H9 (cell line): ENCODE measurements at regions not wholly inside any gene's neighbourhood (a gene's known extent, or its start where the extent isn't known, plus 50 kb on each side); places are given as distances from the start of the nearest gene placed in this dataset.
A peak's percentile ranks its signal among the peaks of the same experiment; 100 is the strongest.

ENCODE experiments used
- DNase-seq: peaks from one replicate; pipeline ENCODE4 v3.0.0-alpha.2; 2017
- H2AFZ ChIP-seq: one replicate; pipeline ENCODE4 v1.6.1; 2013; ENCODE audit warnings: mild to moderate bottlenecking, low read length, control low read depth, moderate library complexity
- H2AK5ac ChIP-seq: 2 replicates; pipeline ENCODE4 v1.6.1; 2013; ENCODE audit warnings: low read length, control low read depth, mixed read lengths; ENCODE audit not compliant: insufficient read length
- H2BK120ac ChIP-seq: one replicate; pipeline ENCODE4 v1.6.1; 2013; ENCODE audit warnings: low read depth, mild to moderate bottlenecking, low read length, control low read depth, inconsistent platforms; ENCODE audit not compliant: poor library complexity, severe bottlenecking
- H2BK12ac ChIP-seq: 2 replicates; pipeline ENCODE4 v1.6.1; 2013; ENCODE audit warnings: low read length, control low read depth, mixed read lengths, low read depth; ENCODE audit not compliant: insufficient read length
- H2BK15ac ChIP-seq: 2 replicates; pipeline ENCODE4 v1.6.1; 2013; ENCODE audit warnings: low read depth, low read length, control low read depth
- H2BK20ac ChIP-seq: one replicate; pipeline ENCODE4 v1.6.1; 2013; ENCODE audit warnings: low read depth, mild to moderate bottlenecking, low read length, control low read depth, inconsistent platforms; ENCODE audit not compliant: poor library complexity, severe bottlenecking
- H2BK5ac ChIP-seq: 2 replicates; pipeline ENCODE4 v1.6.1; 2013; ENCODE audit warnings: low read length, control low read depth, mixed read lengths; ENCODE audit not compliant: insufficient read length
- H3K14ac ChIP-seq: 2 replicates; pipeline ENCODE4 v1.6.1; 2013; ENCODE audit warnings: low read length, control low read depth; ENCODE audit not compliant: insufficient read depth
- H3K18ac ChIP-seq: 2 replicates; pipeline ENCODE4 v1.6.1; 2013; ENCODE audit warnings: low read depth, mild to moderate bottlenecking, mixed read lengths, low read length, control low read depth; ENCODE audit not compliant: insufficient read length
- H3K23ac ChIP-seq: 2 replicates; pipeline ENCODE4 v1.6.1; 2013; ENCODE audit warnings: low read length, control low read depth, mixed read lengths, low read depth; ENCODE audit not compliant: insufficient read length
- H3K23me2 ChIP-seq: 2 replicates; pipeline ENCODE4 v1.6.1; 2013; ENCODE audit warnings: low read depth, mild to moderate bottlenecking, mixed read lengths, low read length, control low read depth; ENCODE audit not compliant: insufficient read length, poor library complexity, severe bottlenecking
- H3K27ac ChIP-seq: 2 replicates; pipeline ENCODE4 v1.5.1; 2013; ENCODE audit warnings: low read length, control low read depth, mixed read lengths, low read depth; ENCODE audit not compliant: insufficient read length
- H3K27me3 ChIP-seq: 2 replicates; pipeline ENCODE4 v1.6.1; 2013; ENCODE audit warnings: low read length, control low read depth, inconsistent platforms; ENCODE audit not compliant: insufficient read depth
- H3K4ac ChIP-seq: 2 replicates; pipeline ENCODE4 v1.6.1; 2013; ENCODE audit warnings: low read depth, mild to moderate bottlenecking, control low read depth, inconsistent platforms, low read length, moderate library complexity
- H3K4me1 ChIP-seq: 2 replicates; pipeline ENCODE4 v1.6.1; 2013; ENCODE audit warnings: low read length, control low read depth, inconsistent platforms; ENCODE audit not compliant: insufficient read depth
- H3K4me2 ChIP-seq: 2 replicates; pipeline ENCODE4 v1.6.1; 2013; ENCODE audit warnings: low read length, control low read depth, mixed read lengths; ENCODE audit not compliant: insufficient read length, insufficient read depth
- H3K56ac ChIP-seq: 2 replicates; pipeline ENCODE4 v1.6.1; 2013; ENCODE audit warnings: low read depth, mild to moderate bottlenecking, mixed read lengths, low read length, control low read depth; ENCODE audit not compliant: insufficient read length
- H3K79me1 ChIP-seq: 2 replicates; pipeline ENCODE4 v1.6.1; 2013; ENCODE audit warnings: low read depth, mild to moderate bottlenecking, moderate library complexity, low read length, control low read depth, inconsistent platforms; ENCODE audit not compliant: insufficient read depth, poor library complexity, severe bottlenecking
- H3K79me2 ChIP-seq: 2 replicates; pipeline ENCODE4 v1.6.1; 2013; ENCODE audit warnings: low read length, control low read depth, inconsistent platforms; ENCODE audit not compliant: insufficient read depth
- H3K9ac ChIP-seq: 2 replicates; pipeline ENCODE4 v1.6.1; 2013; ENCODE audit warnings: low read length, control low read depth, mixed read lengths; ENCODE audit not compliant: insufficient read length; ENCODE audit errors: extremely low read depth
- H3K9me3 ChIP-seq: one replicate; pipeline ENCODE4 v1.6.1; 2013; ENCODE audit warnings: low read depth, low read length, inconsistent platforms; ENCODE audit not compliant: control insufficient read depth
- H3T11ph ChIP-seq: one replicate; pipeline ENCODE4 v1.6.1; 2013; ENCODE audit warnings: mild to moderate bottlenecking, low read length, control low read depth, inconsistent platforms
- H4K20me1 ChIP-seq: one replicate; pipeline ENCODE4 v1.6.1; 2013; ENCODE audit not compliant: control insufficient read depth, insufficient read length, insufficient read depth
- H4K5ac ChIP-seq: 2 replicates; pipeline ENCODE4 v1.6.1; 2013; ENCODE audit warnings: low read depth, mild to moderate bottlenecking, mixed read lengths, low read length, control low read depth; ENCODE audit not compliant: insufficient read length
- H4K8ac ChIP-seq: replicated peaks from 2 replicates; pipeline ENCODE4 v1.6.1; 2013; ENCODE audit warnings: low read length, control low read depth, mixed read lengths, low read depth; ENCODE audit not compliant: insufficient read length
- H4K91ac ChIP-seq: 2 replicates; pipeline ENCODE4 v1.6.1; 2013; ENCODE audit warnings: low read depth, mild to moderate bottlenecking, moderate library complexity, mixed read lengths, low read length, control low read depth; ENCODE audit not compliant: insufficient read length
- H3K27ac Mint-ChIP-seq, 3 experiments: 2 replicates in 2 of 3; 3 replicates in 1 of 3; pipeline ENCODE4 v1.8.0; 2020 to 2021; ENCODE audit warnings: mixed read lengths in 3 of 3, mild to moderate bottlenecking in 1 of 3, moderate library complexity in 1 of 3
- H3K27me3 Mint-ChIP-seq: 2 replicates; pipeline ENCODE4 v1.8.0; 2021; ENCODE audit warnings: low read depth, mild to moderate bottlenecking, moderate library complexity, mixed read lengths
- H3K36me3 Mint-ChIP-seq, 3 experiments: 2 replicates in 2 of 3; 3 replicates in 1 of 3; pipeline ENCODE4 v1.8.0; 2020 to 2021; ENCODE audit warnings: low read depth in 3 of 3, mixed read lengths in 3 of 3; ENCODE audit not compliant: insufficient read depth in 1 of 3
- H3K4me1 Mint-ChIP-seq, 2 experiments: 2 replicates each; pipeline ENCODE4 v1.8.0; 2020; ENCODE audit warnings: mixed read lengths in 2 of 2
- H3K4me3 Mint-ChIP-seq, 2 experiments: 2 replicates in 1 of 2; 3 replicates in 1 of 2; pipeline ENCODE4 v1.8.0; 2020 to 2021; ENCODE audit warnings: mild to moderate bottlenecking in 2 of 2, mixed read lengths in 2 of 2, moderate library complexity in 1 of 2
- H3K9me3 Mint-ChIP-seq, 2 experiments: 2 replicates in 1 of 2; 3 replicates in 1 of 2; pipeline ENCODE4 v1.8.0; 2020; ENCODE audit warnings: mild to moderate bottlenecking in 2 of 2, mixed read lengths in 2 of 2, moderate library complexity in 1 of 2
- CTCF ChIP-seq: fragments of 200-600 bp; sonication (generic); conservative IDR thresholded peaks from 3 replicates; pipeline ENCODE4 v1.8.0; 2021; ENCODE audit warnings: antibody characterized with exemption, mild to moderate bottlenecking
- WGBS: extraction: QIAGEN DNeasy Blood & Tissue Kit; methylation state at CpG from one replicate; pipeline ENCODE4 v1.1.7; 2013; ENCODE audit warnings: missing lambda C conversion rate, low lambda C conversion rate, mixed read lengths; ENCODE audit not compliant: insufficient read length; ENCODE audit errors: extremely low coverage; 5-methylcytosine and 5-hydroxymethylcytosine counted together

GRCh38 chr16:54409982-54410381 lies 123.4 kb upstream of the IRX3 start:
- Histone ChIP-seq H4K91ac (no peak overlapping the region), H2BK15ac (no peak overlapping the region), H3K79me1 (no peaks in the 10 kb centered on the region), H3K4me2 (no peak overlapping the region), H3K18ac (no peak overlapping the region), H3K27ac (no peak overlapping the region), H4K5ac (no peak overlapping the region), H2BK20ac (no peak overlapping the region), H2BK120ac (no peak overlapping the region), H3K4me1 (peaks cover 4% of the 10 kb centered on the region; the same call in 1 of the 2 replicates), H4K8ac (no peak overlapping the region), H3K27me3 (no peaks in the 10 kb centered on the region), H3K4ac (no peak overlapping the region), H3K79me2 (no peaks in the 10 kb centered on the region), H4K20me1 (no peaks in the 10 kb centered on the region), H3T11ph (no peak overlapping the region), H2AK5ac (no peak overlapping the region), H3K9me3 (no peaks in the 10 kb centered on the region), H3K14ac (no peak overlapping the region), H3K9ac (no peak overlapping the region), H3K56ac (no peak overlapping the region), H2BK12ac (no peak overlapping the region), H2AFZ (no peak overlapping the region), H2BK5ac (no peak overlapping the region), H3K23me2 (no peaks in the 10 kb centered on the region), H3K23ac (no peak overlapping the region)
- Mint-ChIP-seq H3K4me1 (peaks cover 18 to 19% of the 10 kb centered on the region in 2 experiments), H3K4me3 (no peak overlapping the region), H3K27ac (peak overlapping the region in 1 of 3 experiments; percentile 13; a peak in 1 of 7 replicates), H3K9me3 (peaks cover 0 to 3% of the 10 kb centered on the region in 2 experiments; a peak in 2 of 5 replicates), H3K36me3 (no peaks in the 10 kb centered on the region), H3K27me3 (peaks cover 28% of the 10 kb centered on the region)
- no peak; the same call in 2 of the 3 replicates for TF ChIP-seq CTCF
- no CpG with 5 or more reads among the region's 8 CpGs for WGBS
- no peak for DNase-seq
